GM21737 (cell line): ENCODE measurements at regions not wholly inside any gene's neighbourhood (a gene's known extent, or its start where the extent isn't known, plus 50 kb on each side); places are given as distances from the start of the nearest gene placed in this dataset.
"Not testable (repeated sequence)": the region's sequence is repeated elsewhere in the genome, so short reads cannot be mapped to it uniquely, and the experiment has no call there.

Experiments
- ATAC-seq: cut with Tn5 transposase; IDR thresholded peaks from one replicate; pipeline ENCODE4 v1.9.1; 2021; ENCODE audit warnings: mild to moderate bottlenecking, moderate library complexity; ENCODE audit not compliant: unreplicated experiment

DNA sequence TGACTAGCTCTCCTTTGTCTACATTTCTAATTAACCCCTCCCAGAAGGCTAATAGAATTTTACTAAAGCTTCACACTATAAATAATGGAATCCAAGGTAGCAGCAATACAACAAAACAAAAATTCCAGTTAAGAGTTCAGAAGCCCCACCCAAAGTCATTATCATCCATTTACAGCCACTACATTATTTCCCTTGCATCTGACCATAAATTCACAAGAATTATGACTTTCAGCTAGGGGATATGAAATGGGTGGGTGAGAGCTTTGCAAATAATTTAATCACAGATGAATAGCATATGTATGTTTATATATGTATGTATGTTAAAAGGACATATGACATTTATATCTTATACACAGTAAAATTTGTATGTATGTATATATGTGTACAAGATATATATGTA lies 65.3 kb upstream of the PTGDR start:
- ATAC-seq = no peak

- ATAC-seq = no peak
Measured at GRCh38 chr14:52190337-52190931, 77.1 kb upstream of the PTGDR start.

DNA sequence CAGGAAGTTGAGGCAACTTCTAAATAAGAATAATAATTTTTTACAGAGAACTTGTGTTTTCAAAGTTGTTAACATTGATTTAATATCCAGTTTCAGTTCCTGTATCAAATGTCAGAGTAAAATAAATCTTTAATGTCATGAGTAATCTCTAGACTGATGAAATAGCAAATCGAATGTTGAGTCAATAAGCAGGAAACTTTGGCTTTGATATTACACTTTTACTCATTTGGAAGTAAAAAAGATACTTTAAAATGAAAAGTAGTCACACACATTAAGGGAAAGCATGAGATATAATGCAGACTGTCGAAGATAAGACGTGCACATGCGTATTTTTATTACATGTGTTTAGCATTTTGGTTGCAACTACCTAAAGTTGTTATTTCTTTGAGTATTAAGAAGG lies 78.2 kb upstream of the PTGDR start:
- no peak for ATAC-seq

DNA sequence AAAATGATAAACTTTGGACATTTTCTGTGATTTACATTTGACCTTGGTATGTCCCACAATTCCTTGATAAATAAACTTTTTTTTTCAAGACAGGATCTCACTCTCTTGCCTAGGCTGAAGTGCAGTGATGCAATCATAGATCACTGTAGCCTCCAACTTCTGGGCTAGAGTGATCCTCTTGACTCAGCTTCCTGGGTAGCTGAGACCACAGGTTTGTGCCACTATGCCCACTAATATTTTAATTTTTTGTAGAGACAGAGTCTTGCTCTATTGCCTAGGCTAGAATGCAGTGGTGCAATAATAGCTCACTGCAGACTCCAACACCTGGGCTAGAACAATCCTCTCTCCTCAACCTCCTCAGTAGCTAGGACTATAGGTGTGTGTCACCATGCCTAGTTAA lies 79.1 kb upstream of the PTGDR start:
- no peak for ATAC-seq

DNA sequence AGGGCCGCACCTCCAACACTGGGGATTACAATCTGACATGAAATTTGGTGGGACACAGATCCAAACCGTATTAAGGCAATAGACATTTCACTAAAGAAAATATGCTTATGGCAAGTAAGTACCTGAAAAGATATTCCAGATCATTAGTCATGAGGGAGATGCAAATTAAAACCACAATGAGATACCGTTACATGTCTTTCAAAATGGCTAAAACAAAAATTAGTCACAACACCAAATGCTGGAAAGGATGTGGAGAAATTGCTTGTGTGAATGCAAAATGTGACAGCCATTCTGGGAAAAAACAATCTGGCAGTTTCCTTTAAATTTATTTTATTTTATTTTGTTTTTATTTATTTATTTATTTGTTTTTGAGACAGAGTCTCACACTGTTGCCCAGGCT lies 82.3 kb upstream of the PTGDR start:
- no peak for ATAC-seq

- no peak for ATAC-seq
Measured at GRCh38 chr14:52182853-52183252, 84.6 kb upstream of the PTGDR start.

DNA sequence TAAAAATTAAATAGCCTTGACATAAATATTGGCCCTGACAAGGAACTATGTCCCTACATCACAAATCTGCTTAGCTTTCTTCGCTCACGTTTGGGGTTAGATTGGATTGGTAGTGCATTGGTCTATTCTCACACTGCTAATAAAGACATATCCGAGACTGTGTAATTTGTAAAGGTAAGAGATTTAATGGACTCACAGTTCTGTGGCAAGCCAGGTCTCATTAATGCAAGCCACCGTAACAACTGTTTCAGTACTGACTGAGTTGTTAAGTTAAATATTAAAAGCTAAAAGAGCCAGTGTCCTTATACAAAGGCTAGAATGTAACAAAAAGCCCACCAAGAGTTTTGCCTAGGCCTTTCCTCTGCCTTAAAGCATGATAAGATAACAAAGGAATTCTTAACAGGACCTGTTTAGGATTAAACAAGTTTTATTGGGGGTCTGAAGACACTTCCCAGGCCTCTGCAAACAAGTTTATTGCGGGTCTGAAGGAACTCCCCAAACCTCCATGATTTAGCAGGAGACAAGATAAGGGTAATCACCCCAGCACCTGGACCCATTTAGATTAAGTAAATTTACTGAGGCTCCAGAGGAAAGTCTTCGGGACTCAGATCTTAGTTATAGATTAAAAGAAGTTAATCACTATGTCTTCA lies 88.2 kb upstream of the PTGDR start:
- no peak for ATAC-seq

GRCh38 chr14:52175982-52176502 lies 91.5 kb upstream of the PTGDR start:
- peak; percentile 89 for ATAC-seq

GRCh38 chr14:52171932-52172331 lies 95.6 kb upstream of the PTGDR start:
- ATAC-seq = not testable (repeated sequence)

DNA sequence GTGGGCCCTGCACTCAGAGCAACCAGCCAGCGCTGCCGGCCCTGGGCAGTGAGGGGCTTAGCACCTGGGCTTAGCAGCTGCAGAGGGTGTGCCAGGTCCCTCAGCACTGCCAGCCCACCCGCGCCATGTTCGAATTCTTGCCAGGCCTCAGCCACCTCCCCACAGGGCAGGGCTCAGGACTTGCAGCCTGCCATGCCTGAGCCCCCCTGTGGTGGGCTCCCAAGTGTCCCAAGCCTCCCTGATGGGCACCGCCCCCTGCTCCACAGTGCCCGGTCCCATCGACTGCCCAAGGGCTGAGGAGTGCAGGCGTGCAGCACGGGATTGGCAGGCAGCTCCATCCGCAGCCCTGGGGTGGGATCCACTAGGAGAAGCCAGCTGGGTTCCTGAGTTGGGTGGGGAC lies 98.0 kb upstream of the NID2 start:
- no peak for ATAC-seq

DNA sequence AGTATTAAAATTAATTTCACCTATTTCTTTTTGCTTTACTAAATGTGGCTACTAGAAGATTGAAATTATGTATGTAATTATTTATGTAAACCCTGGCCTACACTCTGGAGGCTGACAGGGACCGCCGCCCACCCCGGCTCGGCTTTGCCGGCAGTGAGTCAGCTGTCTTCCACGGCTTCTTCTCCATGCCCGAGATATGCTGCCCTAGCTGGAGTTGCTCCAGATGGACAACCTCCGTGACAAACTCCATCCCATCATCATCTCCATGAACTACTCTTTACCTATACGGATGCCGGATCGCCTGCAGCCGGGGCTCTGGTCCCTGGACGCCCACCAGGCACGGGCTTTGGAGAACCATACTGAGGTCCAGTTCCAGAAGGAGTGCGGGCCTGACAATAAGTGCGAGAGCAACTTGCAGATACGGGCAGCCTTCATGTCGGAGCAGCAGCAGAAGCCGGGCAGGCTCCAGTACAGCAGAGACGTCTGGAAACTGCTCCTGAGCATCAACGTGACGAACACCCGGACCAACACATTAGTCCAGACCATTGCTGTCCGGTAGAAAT lies 86.9 kb upstream of the NID2 start:
- ATAC-seq = no peak

- ATAC-seq = no peak
Measured at GRCh38 chr14:52154992-52155650, 86.3 kb upstream of the NID2 start.

DNA sequence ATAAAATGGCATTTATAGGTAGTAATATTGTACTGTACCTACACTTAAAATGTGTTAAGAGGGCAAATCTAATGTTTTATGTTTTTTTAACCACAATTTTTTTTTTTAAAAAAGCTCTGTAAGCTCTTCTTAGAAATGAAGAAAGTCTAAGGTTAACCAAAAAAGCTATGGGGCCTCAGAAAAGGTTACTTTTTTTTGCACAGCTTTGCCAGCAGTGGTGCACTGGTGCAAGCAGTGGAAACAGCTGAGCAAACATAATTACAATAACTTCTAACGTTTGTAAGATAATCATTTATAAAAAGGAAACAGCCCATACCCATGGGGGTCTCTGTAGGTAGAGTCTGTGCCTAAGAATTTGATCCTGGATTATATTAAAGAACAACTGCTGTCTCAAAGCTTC lies 85.1 kb upstream of the NID2 start:
- no peak for ATAC-seq

DNA sequence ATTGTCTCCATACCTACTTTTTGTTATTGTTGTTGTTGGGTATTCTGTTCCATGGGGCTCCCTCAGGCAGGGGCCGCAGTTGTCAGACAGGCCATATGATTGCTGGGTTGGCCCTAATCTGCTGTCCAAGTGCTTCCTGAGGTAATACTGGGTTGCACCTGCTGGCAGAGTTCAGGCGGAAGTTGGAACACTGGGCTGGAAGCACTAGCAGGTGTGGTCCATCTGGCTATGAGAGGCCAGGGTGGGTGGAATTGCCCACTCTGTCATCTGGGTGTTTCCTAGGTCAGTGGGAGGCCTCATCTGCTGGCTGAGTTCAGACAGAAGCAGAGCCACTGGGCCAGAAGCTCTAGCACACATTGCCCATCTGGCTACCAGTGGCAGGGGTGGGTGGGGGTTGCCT lies 81.3 kb upstream of the NID2 start:
- ATAC-seq = no peak

DNA sequence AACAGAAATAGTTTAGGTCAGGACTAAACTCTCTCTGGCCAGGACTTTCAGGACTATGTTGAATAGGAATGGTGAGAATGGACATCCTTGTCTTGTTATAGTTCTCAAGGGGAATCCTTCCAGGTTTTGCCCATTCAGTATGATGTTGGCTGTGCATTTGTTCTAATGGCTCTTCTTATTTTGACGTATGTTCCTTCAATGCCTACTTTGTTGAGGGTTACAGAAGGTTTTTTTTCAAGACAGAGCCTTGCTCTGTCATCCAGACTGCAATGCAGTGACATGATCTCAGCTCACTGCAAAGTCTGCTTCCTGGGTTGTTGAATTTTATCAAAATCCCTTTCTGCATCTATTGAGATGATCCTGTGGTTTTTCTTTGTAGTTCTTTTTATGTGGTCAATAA lies 79.5 kb upstream of the NID2 start:
- ATAC-seq = no peak

GRCh38 chr14:52146504-52146903 lies 77.6 kb upstream of the NID2 start:
- no peak for ATAC-seq

- ATAC-seq = not testable (repeated sequence)
Measured at GRCh38 chr14:52144099-52144498, 75.2 kb upstream of the NID2 start.

GRCh38 chr14:52142504-52142903 lies 73.6 kb upstream of the NID2 start:
- ATAC-seq = no peak

DNA sequence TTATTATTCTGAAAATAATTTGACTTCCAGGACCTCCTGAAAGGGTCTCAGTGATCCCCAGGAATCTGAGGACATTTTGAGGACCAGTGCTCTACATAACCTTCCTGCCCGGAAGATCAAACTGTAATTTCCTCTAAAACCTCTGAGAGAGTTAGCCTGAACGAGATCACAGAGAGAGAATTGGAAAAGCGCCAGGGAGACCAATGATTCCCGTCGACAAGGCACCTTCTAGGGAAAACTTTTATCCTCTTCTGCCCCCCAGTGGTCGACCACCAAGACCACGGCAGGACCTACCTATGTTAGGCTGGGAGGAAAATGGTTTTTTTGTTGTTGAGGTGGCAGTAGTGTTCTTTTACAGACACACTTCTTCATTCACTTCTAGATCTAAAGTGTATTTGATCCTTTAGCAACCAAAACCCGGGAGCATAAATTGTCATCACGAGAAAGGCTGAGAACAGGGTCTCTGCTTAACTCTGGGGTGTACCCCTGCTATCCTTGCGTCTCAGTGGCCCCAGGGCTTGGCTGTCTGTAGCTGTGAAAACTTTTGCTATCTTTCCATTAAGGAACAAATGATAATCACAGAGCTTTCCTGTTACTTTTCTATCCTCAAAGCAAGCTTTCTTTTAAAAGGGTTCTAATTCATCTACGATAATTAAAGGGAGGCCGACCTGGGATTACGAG lies 62.9 kb upstream of the NID2 start:
- no peak for ATAC-seq

DNA sequence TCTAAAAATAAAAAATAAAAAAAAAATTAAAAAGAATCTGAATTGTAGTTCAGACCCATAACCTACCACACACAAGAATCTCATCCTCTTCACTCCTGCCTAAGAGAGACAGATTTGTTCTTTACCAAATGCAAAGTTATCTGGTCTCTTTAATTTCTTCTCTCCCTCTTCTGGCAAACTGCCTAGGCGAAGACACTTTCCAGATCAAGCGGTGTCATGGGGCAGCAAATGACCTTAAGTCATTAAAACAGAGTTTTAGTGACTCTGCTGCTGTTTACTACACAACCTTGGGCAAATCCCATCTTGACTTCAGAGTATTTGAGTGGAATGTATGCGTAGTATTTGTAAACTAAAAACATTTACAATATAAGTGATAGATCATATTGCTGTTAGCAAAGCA lies 60.9 kb upstream of the NID2 start:
- no peak for ATAC-seq

DNA sequence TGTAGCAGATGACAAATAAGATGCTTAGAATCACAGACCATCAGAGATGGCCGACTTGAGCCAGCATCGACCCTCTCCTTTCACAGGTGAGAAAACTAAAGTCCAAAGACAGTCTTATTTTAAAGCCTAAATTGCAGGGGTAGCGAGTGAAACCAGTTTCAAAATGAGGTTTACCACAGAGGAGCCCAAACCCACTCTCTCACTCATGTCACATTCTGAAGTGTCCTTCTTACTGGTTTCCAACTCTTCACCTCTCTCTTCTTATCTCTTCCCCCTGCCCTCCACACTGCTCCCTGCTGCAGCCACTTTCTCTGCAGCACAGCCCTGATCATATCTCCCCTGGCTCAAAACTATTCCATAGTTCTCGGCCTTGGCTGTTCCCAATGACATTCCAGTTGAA lies 57.0 kb upstream of the NID2 start:
- ATAC-seq = no peak
